GM12892 (cell line): ENCODE measurements at regions not wholly inside any gene's neighbourhood (a gene's known extent, or its start where the extent isn't known, plus 50 kb on each side); places are given as distances from the start of the nearest gene placed in this dataset.

Source experiments
- POLR2AphosphoS5 ChIP-seq: IDR thresholded peaks from 2 replicates; pipeline ENCODE4 v1.6.1; 2011; ENCODE audit warnings: low read depth, low read length, control low read depth
- TAF1 ChIP-seq: IDR thresholded peaks from 2 replicates; pipeline ENCODE4 v1.6.1; 2011; ENCODE audit warnings: low read depth, mild to moderate bottlenecking, control low read depth, low read length, borderline replicate concordance

GRCh38 chr9:11549311-11549794, 936.6 kb upstream of the PTPRD start:
- no peak for TF ChIP-seq TAF1
- TF ChIP-seq POLR2AphosphoS5: no peak
